SK-N-MC (cell line): ENCODE measurements at regions not wholly inside any gene's neighbourhood (a gene's known extent, or its start where the extent isn't known, plus 50 kb on each side); places are given as distances from the start of the nearest gene placed in this dataset.

Experiments used
- EZH2 ChIP-seq: fragments of 200-600 bp; sonication (generic); IDR thresholded peaks from one replicate; pipeline ENCODE4 v1.6.1; 2017; ENCODE audit warnings: antibody characterized with exemption
- POLR2AphosphoS5 ChIP-seq: IDR thresholded peaks from 2 replicates; pipeline ENCODE4 v1.6.1; 2012; ENCODE audit warnings: mild to moderate bottlenecking, low read depth, low read length, borderline replicate concordance

DNA sequence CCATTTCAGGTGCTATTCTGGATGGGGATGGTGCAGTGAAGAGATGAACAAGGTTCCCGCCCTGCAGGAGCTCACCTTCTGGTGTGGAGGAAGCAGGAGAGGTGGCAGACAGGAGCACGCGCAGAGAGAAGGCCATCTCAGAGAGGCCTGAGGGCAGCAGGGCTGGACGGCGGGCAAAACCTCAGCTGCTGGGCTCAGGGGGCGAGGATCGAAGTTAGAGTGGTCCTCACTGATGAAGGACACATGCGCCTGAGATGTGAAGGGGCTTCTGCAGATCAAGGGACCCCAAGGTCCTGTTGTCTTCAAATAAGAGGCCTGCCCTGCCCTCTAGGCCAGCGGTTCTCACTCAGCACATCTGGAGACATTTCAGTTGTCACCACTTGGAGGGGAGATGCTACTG is 198.4 kb upstream of the PMEPA1 start:
- no peak for TF ChIP-seq EZH2
- no peak for TF ChIP-seq POLR2AphosphoS5
